ENCODE measurements at regions not wholly inside any gene's neighbourhood (a gene's known extent, or its start where the extent isn't known, plus 50 kb on each side); places are given as distances from the start of the nearest gene placed in this dataset.
A peak's percentile ranks its signal among the peaks of the same experiment; 100 is the strongest.

DNA sequence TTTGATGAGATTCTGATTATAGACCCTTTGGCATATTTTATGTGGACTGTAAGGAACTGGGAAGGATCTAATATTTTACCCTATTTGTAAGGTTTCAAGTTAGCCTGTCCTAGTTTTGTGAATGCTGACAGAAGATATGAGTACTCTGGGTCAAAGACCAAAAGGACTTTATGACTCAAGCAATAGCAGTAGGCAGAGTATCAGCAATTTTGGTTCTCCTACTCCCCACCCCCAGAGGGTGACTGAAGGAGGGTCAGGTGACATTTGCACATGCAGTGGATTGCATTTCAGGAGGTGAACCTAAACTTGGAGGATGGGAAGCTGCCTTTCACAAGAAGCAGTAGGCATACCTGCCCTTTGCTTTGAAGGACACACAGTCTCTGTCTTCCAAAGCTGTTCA, 84.0 kb upstream of the KLF6 start:
- no peaks in the 10 kb centered on the region for H3K27me3 ChIP-seq (replicated peaks in 1 of 4; ENCODE audit: control extremely low read depth in 1 of 4, control insufficient read depth in 3 of 4, insufficient read depth in 4 of 4, low read length in 3 of 4)
- no peak for TF ChIP-seq EZH2 (IDR thresholded peaks at IDR 0.05; ENCODE audit: borderline replicate concordance, insufficient read depth, low read depth, low read length, poor library complexity, severe bottlenecking)
- TF ChIP-seq, protein P1, sequence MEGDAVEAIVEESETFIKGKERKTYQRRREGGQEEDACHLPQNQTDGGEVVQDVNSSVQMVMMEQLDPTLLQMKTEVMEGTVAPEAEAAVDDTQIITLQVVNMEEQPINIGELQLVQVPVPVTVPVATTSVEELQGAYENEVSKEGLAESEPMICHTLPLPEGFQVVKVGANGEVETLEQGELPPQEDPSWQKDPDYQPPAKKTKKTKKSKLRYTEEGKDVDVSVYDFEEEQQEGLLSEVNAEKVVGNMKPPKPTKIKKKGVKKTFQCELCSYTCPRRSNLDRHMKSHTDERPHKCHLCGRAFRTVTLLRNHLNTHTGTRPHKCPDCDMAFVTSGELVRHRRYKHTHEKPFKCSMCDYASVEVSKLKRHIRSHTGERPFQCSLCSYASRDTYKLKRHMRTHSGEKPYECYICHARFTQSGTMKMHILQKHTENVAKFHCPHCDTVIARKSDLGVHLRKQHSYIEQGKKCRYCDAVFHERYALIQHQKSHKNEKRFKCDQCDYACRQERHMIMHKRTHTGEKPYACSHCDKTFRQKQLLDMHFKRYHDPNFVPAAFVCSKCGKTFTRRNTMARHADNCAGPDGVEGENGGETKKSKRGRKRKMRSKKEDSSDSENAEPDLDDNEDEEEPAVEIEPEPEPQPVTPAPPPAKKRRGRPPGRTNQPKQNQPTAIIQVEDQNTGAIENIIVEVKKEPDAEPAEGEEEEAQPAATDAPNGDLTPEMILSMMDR (IDR thresholded peaks at IDR 0.05) = no peak
- Mint-ChIP-seq H3K9me3 (ENCODE audit: insufficient read depth) (no peaks in the 10 kb centered on the region), H3K27me3 (no peaks in the 10 kb centered on the region), H3K4me3 (no peak overlapping the region), H3K4me1 (peaks cover 52% of the 10 kb centered on the region), H3K27ac (no peak overlapping the region)
- H4K20me1 ChIP-seq (ENCODE audit: control insufficient read depth, insufficient read depth, low read length, poor library complexity, severe bottlenecking) = no peaks in the 10 kb centered on the region
- H3K36me3 ChIP-seq (replicated peaks in 1 of 2; ENCODE audit: control extremely low read depth in 1 of 2, control insufficient read depth in 1 of 2, extremely low read depth in 1 of 2, insufficient read depth in 2 of 2, low read length in 1 of 2) = no peaks in the 10 kb centered on the region
- no peak for ATAC-seq (ENCODE audit: low read depth)
- no peak for DNase-seq
- H3K4me1 ChIP-seq (ENCODE audit: control insufficient read depth in 2 of 2, insufficient read depth in 2 of 2, low read length in 2 of 2) = peaks cover 24 to 25% of the 10 kb centered on the region in 2 donors
- H3K9me3 ChIP-seq (ENCODE audit: control extremely low read depth in 1 of 3, control insufficient read depth in 2 of 3, insufficient read depth in 1 of 3, low read length in 2 of 3) = no peaks in the 10 kb centered on the region
- CTCF ChIA-PET = no interaction called here
- H3K4me2 ChIP-seq (replicated peaks; ENCODE audit: low read depth, low read length, poor library complexity, severe bottlenecking) = no peak overlapping the region
- no peak overlapping the region for H3K9ac ChIP-seq (ENCODE audit: low read length)
- intact Hi-C loops (cut with micrococcal nuclease) = no loop called here
- H2AFZ ChIP-seq (ENCODE audit: insufficient read depth, low read depth, low read length, poor library complexity, severe bottlenecking) = no peak overlapping the region
- POLR2A ChIA-PET = no interaction called here
- no peaks in the 10 kb centered on the region for H3K79me2 ChIP-seq (ENCODE audit: control insufficient read depth, insufficient read depth, low read length)
- H3K4me3 ChIP-seq (ENCODE audit: control extremely low read depth in 1 of 5, extremely low read depth in 1 of 5, insufficient read depth in 1 of 5, low read depth in 2 of 5, low read length in 4 of 5) = no peak overlapping the region
- no peak overlapping the region for H3K27ac ChIP-seq (ENCODE audit: low read length in 2 of 2)

DNA sequence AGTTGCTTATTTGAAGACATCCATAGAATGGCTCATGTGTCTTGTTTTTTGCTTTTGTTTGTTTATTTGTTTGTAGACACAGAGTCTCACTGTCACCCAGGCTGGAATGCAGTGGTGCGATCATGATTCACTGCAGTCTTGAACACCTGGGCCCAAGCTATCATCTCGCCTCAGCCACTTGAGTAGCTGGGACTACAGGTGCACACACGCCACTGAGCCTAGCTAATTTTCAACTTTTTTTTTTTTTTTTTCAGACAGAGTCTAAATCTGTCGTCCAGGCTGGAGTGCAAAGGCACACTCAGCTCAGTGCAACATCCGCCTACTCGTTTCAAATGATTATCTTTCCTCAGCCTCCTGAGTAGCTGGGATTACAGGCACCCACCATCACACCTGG, 83.3 kb upstream of the KLF6 start:
- H3K4me3 Mint-ChIP-seq = no peak overlapping the region
- H3K9me3 Mint-ChIP-seq (ENCODE audit: insufficient read depth) = no peaks in the 10 kb centered on the region
- WGBS (ENCODE audit: insufficient coverage) = 83% methylated on average over 3 of the region's 6 CpGs

More for the DNA sequence above, 83.3 kb upstream of the KLF6 start:
- intact Hi-C loops (cut with micrococcal nuclease) = no loop called here
- no peaks in the 10 kb centered on the region for H3K9me3 ChIP-seq (ENCODE audit: control extremely low read depth in 1 of 3, control insufficient read depth in 2 of 3, insufficient read depth in 1 of 3, low read length in 2 of 3)
- H3K79me2 ChIP-seq (ENCODE audit: control insufficient read depth, insufficient read depth, low read length) = no peaks in the 10 kb centered on the region
- Mint-ChIP-seq H3K27me3 (no peaks in the 10 kb centered on the region), H3K4me1 (peaks cover 46% of the 10 kb centered on the region), H3K27ac (peak overlapping the region; percentile 59)
- H3K4me3 ChIP-seq (ENCODE audit: control extremely low read depth in 1 of 5, extremely low read depth in 1 of 5, insufficient read depth in 1 of 5, low read depth in 2 of 5, low read length in 4 of 5) = no peak overlapping the region
- CTCF ChIA-PET = no interaction called here
- no peak overlapping the region for H3K9ac ChIP-seq (ENCODE audit: low read length)
- POLR2A ChIA-PET = interaction anchor here (0.5 kb wide), 1 partner anchor 263 kb away, joined by 8 read pairs; no protein-coding TSS in a partner anchor
- H3K4me2 ChIP-seq (replicated peaks; ENCODE audit: low read depth, low read length, poor library complexity, severe bottlenecking) = no peak overlapping the region
- peaks cover 21 to 22% of the 10 kb centered on the region in 2 donors for H3K4me1 ChIP-seq (ENCODE audit: control insufficient read depth in 2 of 2, insufficient read depth in 2 of 2, low read length in 2 of 2)
- H3K27ac ChIP-seq (ENCODE audit: low read length in 2 of 2) = no peak overlapping the region
- peak; percentile 32 for DNase-seq
- H3K27me3 ChIP-seq (replicated peaks in 1 of 4; ENCODE audit: control extremely low read depth in 1 of 4, control insufficient read depth in 3 of 4, insufficient read depth in 4 of 4, low read length in 3 of 4) = no peaks in the 10 kb centered on the region
- H2AFZ ChIP-seq (ENCODE audit: insufficient read depth, low read depth, low read length, poor library complexity, severe bottlenecking) = no peak overlapping the region
- no peaks in the 10 kb centered on the region for H4K20me1 ChIP-seq (ENCODE audit: control insufficient read depth, insufficient read depth, low read length, poor library complexity, severe bottlenecking)
- H3K36me3 ChIP-seq (replicated peaks in 1 of 2; ENCODE audit: control extremely low read depth in 1 of 2, control insufficient read depth in 1 of 2, extremely low read depth in 1 of 2, insufficient read depth in 2 of 2, low read length in 1 of 2) = no peaks in the 10 kb centered on the region
- ATAC-seq (ENCODE audit: low read depth) = peak; percentile 26
- no peak for TF ChIP-seq EZH2 (IDR thresholded peaks at IDR 0.05; ENCODE audit: borderline replicate concordance, insufficient read depth, low read depth, low read length, poor library complexity, severe bottlenecking)
- TF ChIP-seq, protein P1 (IDR thresholded peaks at IDR 0.05) = no peak

Data from B cell (primary cell).